Right kidney (tissue), 1 donor: ENCODE measurements at regions not wholly inside any gene's neighbourhood (a gene's known extent, or its start where the extent isn't known, plus 50 kb on each side); places are given as distances from the start of the nearest gene placed in this dataset.
"Not testable (repeated sequence)": the region's sequence is repeated elsewhere in the genome, so short reads cannot be mapped to it uniquely, and the experiment has no call there.

Source experiments
- DNase-seq: peaks from one replicate; pipeline ENCODE4 v3.0.0-alpha.2; 2016

- no peak for DNase-seq
Observed at GRCh38 chr7:68936471-68937035, 661.7 kb upstream of the AUTS2 start.

- no peak for DNase-seq
Observed at GRCh38 chr7:68938151-68938550, 660.1 kb upstream of the AUTS2 start.

- no peak for DNase-seq
Observed at GRCh38 chr7:68943786-68944185, 654.5 kb upstream of the AUTS2 start.

DNA sequence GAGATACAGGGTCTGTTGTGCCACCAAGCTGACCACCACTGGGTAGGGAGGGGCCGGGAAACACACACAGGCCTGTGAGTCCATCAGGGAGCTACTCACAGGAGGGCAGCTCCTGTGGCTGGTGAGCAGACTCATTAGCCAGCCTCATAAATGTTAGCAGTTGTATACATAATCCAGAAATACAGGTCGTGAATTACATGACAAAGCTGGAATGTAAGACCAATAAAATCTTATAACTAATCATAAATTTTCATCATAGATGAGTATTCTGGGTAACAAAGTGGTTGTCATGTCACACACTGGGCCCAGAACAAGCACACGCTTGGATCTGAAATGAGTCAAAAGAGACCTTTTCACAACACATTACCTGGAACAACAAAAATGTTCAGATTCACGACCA, 642.6 kb upstream of the AUTS2 start:
- DNase-seq, result no peak

GRCh38 chr7:68958571-68958970, 639.7 kb upstream of the AUTS2 start:
- no peak for DNase-seq

DNA sequence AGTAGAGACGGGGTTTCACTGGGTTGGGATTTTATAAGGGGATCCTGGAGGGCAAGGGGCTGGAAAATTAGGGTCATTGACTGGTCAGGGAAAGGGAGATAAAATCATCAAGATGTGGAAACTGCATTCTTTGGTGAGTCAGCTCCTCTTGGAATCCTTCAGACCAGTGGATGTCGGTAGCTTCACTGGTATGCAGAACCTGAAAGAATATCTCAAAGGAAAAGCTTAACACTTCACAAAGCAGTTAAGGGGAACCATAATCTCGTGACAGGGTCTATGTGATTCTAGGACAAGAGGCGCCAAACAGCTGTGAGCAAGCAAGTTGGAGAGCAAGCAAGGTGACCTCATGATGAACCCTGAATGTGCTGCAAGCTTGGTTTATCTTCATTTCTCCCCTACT, 634.7 kb upstream of the AUTS2 start:
- no peak for DNase-seq

DNA sequence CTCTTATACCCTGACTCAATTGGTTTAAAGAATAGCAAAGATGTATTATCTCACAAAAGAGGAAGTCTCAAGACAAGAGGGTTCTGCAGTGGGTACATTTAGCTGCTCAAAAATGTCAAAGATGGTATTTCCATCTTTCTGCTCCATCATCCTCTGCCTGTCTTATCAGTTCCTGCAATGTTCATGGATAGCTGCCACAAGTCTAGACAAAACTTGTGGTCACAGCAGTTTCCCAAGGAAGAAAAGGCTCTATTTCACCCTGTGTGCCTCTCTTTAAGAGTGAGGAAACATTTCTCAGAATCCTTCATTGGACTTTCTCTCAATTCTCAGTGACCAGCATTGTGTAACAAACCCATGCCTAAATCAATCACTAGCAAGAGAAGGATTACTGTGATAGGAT, 634.2 kb upstream of the AUTS2 start:
- no peak for DNase-seq

- DNase-seq, result no peak
Observed at GRCh38 chr7:68965351-68965750, 632.9 kb upstream of the AUTS2 start.

DNA sequence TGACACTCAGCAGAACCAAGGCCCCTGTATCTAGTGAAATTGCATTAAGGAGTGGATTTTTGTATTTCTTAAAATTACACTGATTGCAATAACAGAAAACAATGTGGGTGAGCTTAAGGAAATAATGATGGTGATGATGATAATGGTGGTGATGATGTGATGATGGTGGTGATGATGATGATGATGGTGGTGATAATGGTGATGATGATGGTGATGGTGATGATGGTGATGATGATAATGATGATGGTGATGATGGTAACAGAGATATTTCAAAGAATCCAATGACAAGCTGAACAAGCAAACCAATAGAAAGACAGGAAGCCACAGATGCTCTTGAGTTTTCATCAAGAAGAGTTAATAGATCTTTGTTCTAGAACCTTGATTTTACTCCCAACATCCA, 630.7 kb upstream of the AUTS2 start:
- no peak for DNase-seq

DNA sequence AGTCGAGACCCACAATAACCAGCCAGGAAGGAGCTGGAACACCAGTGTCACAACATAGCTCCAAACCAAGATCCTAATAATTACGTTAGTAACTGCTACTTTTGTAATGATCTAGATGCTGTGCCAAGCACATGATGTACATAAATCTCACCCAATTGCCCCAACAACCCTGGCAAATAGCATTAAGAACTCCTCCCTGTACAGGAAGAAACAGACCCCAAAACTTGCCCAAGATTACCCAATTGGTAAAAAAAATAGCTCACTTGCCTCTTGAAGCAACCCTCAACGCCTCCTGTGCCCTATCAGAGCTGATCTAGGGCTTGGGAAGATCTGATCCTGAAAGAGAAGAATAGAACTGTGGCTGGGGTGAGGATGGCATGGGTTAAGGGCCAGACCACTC, 628.7 kb upstream of the AUTS2 start:
- DNase-seq, result no peak

DNA sequence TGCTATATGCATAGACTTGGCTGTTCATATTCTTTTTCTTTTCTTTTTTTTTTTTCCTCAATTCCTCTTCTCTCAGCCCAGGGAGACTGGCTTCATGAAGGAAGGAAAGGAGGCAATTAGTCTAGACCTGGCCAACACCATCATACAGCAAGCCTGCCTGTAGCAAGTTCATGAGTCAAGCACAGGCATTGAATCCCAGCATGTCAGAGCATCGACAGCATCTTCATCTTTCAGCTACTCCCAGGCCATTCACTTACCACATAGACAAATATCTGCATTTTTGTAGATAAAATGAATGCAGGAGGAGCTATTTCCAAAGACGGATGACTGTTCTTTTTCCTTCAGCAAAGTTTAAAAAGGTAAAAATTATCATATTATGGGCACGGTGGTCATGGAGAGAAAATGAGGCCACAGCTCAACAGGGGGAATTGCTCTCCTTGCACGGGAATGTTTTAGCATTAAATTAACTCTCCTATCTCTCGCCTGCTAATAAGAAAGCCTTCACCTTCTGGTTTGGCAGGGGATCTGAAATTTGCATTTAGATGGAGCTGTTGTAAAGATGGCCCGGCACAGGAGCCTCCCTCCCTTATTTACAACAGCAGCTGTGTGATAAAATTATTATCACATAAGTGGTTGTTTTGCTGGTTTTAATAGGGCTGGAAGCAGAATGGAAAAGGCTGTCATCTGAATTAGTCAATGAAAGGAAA, 626.5 kb upstream of the AUTS2 start:
- no peak for DNase-seq

DNA sequence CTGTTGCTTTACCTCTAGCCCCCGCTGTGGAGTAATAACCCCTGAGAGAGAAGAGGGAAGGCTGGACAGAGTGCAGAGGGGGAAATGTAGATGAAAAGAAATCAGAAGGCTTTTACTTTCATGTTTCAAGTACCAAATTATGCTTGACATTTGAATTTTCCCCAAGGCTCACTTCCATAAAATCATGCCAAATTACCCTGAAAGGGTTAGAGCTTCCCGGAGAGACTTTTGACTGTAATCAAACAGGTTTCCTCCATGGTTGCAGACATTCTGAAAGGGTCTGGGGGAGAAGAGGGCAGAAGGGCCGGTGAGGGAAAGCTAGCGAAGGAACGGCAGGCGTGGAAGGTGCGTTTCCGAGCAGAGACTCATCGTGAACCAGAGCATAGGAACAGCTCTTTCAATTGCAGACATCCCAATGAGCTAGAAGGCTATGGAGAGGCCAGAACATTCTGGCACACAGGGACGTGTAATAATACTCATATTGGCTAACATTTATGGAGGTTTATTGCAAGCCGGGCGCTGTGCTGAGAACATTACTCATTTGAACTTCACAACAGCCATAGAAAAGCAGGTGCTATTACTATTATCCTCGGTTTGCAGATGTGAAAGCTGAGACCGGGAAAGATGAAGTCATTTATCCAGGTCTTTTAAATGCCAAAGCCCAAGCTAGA, 620.8 kb upstream of the AUTS2 start:
- peak; percentile 20 for DNase-seq

- DNase-seq, result no peak
Observed at GRCh38 chr7:68978710-68979109, 619.6 kb upstream of the AUTS2 start.

DNA sequence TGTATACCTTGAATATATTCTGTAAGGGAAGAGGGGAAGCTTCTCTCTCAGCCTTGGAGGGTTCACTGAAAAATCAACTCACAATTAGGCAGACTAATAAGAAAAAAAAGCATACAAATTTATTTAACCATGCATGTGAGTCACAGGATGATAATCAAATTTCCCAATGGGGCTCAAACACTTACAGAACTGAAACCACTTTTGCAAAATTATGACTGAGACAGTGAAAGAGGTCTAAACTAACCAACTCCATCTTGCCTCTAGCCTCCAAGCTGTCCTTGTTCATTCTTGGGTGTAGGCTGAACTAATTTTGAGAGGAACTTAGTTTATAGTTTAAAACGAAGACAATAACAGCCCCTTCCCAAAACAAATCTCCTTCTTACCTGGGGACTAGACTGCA, 618.3 kb upstream of the AUTS2 start:
- DNase-seq, result no peak

- DNase-seq, result not testable (repeated sequence)
Observed at GRCh38 chr7:68980432-68980831, 617.8 kb upstream of the AUTS2 start.

- DNase-seq, result no peak
Observed at GRCh38 chr7:68984306-68984705, 614.0 kb upstream of the AUTS2 start.

GRCh38 chr7:68994841-68995240, 603.4 kb upstream of the AUTS2 start:
- DNase-seq, result no peak

DNA sequence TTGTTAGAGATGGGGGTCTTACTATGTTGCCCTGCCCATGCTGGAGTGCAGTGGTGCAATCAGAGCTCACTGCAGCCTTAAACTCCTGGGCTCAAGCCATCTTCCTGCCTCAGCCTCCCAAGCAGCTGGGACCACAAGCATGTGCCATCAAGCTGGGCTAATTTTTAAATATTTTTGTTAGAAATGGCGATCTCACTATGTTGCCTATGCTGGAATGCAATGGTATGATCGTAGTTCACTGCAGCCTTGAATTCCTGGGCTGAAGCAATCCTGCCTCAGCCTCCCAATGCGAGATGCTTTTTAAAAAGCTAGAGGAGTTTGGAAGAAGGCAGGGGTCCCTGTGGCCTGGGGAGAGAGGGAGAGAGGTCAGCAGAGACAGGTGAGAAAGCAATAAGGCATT, 600.1 kb upstream of the AUTS2 start:
- no peak for DNase-seq

GRCh38 chr7:69002416-69002815, 595.9 kb upstream of the AUTS2 start:
- DNase-seq, result no peak

DNA sequence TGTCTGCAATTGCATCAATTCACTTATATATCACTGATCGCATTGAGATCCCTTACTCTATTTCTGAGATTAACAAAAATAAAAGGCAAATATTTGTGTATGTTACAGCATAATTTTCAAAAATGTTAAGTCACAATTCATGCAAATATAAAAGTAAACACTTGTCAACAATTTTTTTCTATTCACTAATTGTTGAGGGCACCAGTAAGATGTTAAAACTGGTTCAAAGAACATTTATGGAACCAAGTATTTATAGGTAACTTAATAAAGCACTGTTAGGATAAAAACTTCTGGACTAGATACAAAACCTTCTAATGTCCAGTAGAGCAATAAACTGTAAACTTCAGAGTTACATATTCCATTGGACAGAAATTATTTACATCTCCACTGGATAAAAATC, 586.1 kb upstream of the AUTS2 start:
- DNase-seq, result no peak

- DNase-seq, result no peak
Observed at GRCh38 chr7:69017208-69017607, 581.1 kb upstream of the AUTS2 start.

DNA sequence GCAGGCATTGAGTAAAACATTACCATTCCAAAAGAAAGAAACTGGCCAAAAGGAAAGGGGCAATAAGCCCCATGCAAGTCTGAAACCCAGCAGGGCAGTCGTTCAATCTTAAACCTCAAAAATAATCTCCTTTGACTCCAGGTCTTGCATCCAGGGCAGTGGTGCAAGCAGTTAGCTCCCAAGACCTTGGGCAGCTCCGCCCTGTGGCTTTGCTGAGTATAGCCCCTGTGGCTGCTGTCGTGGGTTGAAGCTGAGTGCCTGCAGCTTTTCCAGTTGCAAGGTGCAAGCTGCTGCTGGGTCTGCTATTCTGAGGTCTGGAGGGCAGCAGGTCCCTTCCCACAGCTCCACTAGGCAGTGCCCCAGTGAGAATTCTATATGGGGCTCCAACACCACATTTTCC, 580.1 kb upstream of the AUTS2 start:
- no peak for DNase-seq

DNA sequence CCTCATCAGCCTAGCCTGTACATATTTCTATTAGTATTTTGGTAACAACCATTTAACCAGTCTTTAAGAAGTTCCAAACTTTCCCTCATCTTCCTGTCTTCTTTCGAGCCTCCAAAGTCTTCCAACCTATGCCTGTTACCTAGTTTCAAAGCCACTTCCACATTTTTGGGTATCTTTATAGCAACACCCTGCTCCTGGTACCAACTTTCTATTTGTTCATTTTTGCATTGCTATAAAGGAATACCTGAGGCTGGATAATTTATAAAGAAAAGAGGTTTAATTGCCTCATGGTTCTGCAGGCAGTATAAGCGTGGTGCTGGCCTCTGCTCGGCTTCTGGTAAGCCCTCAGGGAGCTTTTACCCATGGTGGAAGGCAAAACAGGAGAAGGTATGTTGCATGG, 578.8 kb upstream of the AUTS2 start:
- no peak for DNase-seq

DNA sequence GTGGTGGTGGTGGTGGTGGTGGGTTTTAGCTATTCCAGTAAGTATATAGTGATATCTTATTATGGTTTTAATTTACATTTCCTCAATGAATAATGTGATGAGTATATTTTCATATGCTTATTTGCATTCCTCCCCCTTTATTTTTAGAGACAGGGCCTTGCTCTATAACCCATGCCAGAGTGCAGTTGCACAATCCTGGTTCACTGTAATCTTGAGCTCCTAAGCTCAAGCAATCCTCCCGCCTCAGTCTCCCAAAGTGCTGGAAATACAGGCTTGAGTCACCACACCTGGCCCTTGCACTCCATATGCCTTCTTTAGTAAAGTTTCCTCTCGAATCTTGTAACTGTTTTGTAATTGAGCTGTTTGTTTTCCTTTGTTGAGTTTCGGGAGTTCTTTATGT, 577.7 kb upstream of the AUTS2 start:
- DNase-seq, result no peak
